ENCODE measurements at regions not wholly inside any gene's neighbourhood (a gene's known extent, or its start where the extent isn't known, plus 50 kb on each side); places are given as distances from the start of the nearest gene placed in this dataset.

- TF ChIP-seq ZNF639 (CRISPR knock-in tag; conservative IDR thresholded peaks at IDR 0.05 in 1 of 2, IDR thresholded peaks at IDR 0.05 in 1 of 2), result no peak
- no peak for TF ChIP-seq NFIC (IDR thresholded peaks at IDR 0.05)
- no peak for TF ChIP-seq CBFB (CRISPR knock-in tag; IDR thresholded peaks at IDR 0.05)
- no peak for TF ChIP-seq SRF (CRISPR knock-in tag; IDR thresholded peaks at IDR 0.05)
- TF ChIP-seq, protein P1, sequence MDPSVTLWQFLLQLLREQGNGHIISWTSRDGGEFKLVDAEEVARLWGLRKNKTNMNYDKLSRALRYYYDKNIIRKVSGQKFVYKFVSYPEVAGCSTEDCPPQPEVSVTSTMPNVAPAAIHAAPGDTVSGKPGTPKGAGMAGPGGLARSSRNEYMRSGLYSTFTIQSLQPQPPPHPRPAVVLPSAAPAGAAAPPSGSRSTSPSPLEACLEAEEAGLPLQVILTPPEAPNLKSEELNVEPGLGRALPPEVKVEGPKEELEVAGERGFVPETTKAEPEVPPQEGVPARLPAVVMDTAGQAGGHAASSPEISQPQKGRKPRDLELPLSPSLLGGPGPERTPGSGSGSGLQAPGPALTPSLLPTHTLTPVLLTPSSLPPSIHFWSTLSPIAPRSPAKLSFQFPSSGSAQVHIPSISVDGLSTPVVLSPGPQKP (CRISPR knock-in tag; IDR thresholded peaks at IDR 0.05), result no peak
- TF ChIP-seq HNRNPUL1 (IDR thresholded peaks at IDR 0.05; ENCODE audit: low read length), result no peak
- TF ChIP-seq ZNF445 (CRISPR knock-in tag; IDR thresholded peaks at IDR 0.05; ENCODE audit: low read depth), result no peak
Measured at GRCh38 chr9:29778281-29778849, 2205.1 kb upstream of the C9orf72 start.

All from K562 (cell line).